HUES6 (cell line): ENCODE measurements at regions not wholly inside any gene's neighbourhood (a gene's known extent, or its start where the extent isn't known, plus 50 kb on each side); places are given as distances from the start of the nearest gene placed in this dataset.

Experiments used
- H3K27ac ChIP-seq: 2 replicates; pipeline ENCODE4 v1.7.0; 2013; ENCODE audit warnings: low read depth, mild to moderate bottlenecking, low read length, inconsistent platforms
- H3K27me3 ChIP-seq: 2 replicates; pipeline ENCODE4 v1.6.1; 2013; ENCODE audit warnings: low read length; ENCODE audit not compliant: control insufficient read depth, insufficient read depth
- H3K36me3 ChIP-seq: 2 replicates; pipeline ENCODE4 v1.6.1; 2013; ENCODE audit warnings: low read length; ENCODE audit not compliant: control insufficient read depth, insufficient read depth
- H3K4me1 ChIP-seq: 2 replicates; pipeline ENCODE4 v1.6.1; 2013; ENCODE audit warnings: low read length; ENCODE audit not compliant: control insufficient read depth, insufficient read depth
- H3K4me3 ChIP-seq: 2 replicates; pipeline ENCODE4 v1.5.1; 2013; ENCODE audit warnings: low read depth, low read length
- H3K9ac ChIP-seq: one replicate; pipeline ENCODE4 v1.6.1; 2013; ENCODE audit warnings: mild to moderate bottlenecking, low read length
- H3K9me3 ChIP-seq: 2 replicates; pipeline ENCODE4 v1.6.1; 2013; ENCODE audit warnings: low read depth, low read length; ENCODE audit not compliant: control insufficient read depth, insufficient read depth

DNA sequence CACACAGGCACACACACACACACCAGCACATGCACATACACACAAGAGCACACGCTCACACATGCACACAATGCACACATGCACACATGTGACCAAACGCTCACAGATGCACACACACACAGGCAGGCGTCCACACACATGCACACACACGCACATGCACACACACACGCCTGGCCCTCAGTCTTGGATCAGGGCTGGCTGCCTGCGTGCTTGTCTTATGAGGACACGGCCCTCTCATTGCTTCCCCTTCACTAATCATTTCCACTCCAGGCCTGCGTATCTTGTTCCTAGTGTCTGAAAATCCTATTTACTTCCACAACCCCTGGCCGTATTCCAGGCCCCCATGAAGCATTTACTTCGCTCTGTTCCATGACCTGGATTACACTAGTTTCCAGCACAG is 740.5 kb downstream of the BRD1 start:
- no peaks in the 10 kb centered on the region for H3K9me3 ChIP-seq
- no peaks in the 10 kb centered on the region for H3K27me3 ChIP-seq
- H3K9ac ChIP-seq = no peak overlapping the region
- no peaks in the 10 kb centered on the region for H3K4me1 ChIP-seq
- H3K27ac ChIP-seq = no peak overlapping the region
- H3K4me3 ChIP-seq = no peak overlapping the region
- no peaks in the 10 kb centered on the region for H3K36me3 ChIP-seq

GRCh38 chr22:49086606-49087157 is 741.0 kb downstream of the BRD1 start:
- Histone ChIP-seq H3K9ac (no peak overlapping the region), H3K4me3 (no peak overlapping the region), H3K27me3 (no peaks in the 10 kb centered on the region), H3K9me3 (no peaks in the 10 kb centered on the region), H3K4me1 (no peaks in the 10 kb centered on the region), H3K27ac (no peak overlapping the region), H3K36me3 (no peaks in the 10 kb centered on the region)

DNA sequence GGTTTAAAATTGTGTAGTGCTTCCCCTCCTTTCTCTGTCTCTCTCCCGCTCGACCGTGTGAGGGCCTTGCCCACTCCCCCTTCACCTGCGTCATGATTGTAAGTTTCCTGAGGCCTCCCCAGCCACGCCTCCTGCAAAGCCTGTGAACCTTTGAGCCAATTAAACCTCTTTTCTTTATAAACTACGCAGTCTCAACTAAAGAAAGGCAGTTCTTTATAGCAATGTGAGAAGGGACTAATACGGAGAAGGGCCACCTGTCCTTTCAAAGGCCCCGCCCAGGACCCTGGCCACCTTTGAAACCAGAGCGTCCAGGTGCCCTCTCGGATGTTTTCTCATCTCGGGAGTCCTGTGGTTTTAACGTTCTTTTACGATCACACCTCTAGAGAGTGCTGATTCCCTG is 741.5 kb downstream of the BRD1 start:
- Histone ChIP-seq H3K9me3 (no peaks in the 10 kb centered on the region; the same call in 1 of the 2 replicates), H3K36me3 (no peaks in the 10 kb centered on the region), H3K9ac (no peak overlapping the region), H3K4me3 (no peak overlapping the region), H3K27ac (no peak overlapping the region), H3K27me3 (no peaks in the 10 kb centered on the region), H3K4me1 (no peaks in the 10 kb centered on the region)

DNA sequence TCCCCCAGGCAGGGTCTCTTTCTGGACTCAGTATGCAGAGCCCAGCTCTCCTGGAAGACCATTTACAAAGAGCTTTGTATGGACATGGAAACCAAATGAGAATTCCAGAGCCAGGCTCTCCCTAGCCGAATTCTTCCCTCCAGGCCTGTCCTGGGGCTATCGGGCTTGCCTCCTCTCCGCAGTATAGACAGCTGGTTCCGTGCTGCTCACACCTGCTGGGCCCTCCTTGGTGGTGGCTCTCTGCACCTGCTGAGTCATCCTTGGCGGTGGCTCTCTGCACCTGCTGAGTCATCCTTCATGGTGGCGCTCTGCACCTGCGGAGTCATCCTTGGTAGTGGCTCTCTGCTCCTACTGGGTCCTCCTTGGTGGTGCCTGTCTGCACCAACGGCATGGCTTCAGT is 743.5 kb downstream of the BRD1 start:
- Histone ChIP-seq H3K36me3 (no peaks in the 10 kb centered on the region), H3K27ac (no peak overlapping the region), H3K9me3 (no peaks in the 10 kb centered on the region; the same call in 1 of the 2 replicates), H3K4me3 (no peak overlapping the region), H3K4me1 (no peaks in the 10 kb centered on the region), H3K27me3 (no peaks in the 10 kb centered on the region), H3K9ac (no peak overlapping the region)

DNA sequence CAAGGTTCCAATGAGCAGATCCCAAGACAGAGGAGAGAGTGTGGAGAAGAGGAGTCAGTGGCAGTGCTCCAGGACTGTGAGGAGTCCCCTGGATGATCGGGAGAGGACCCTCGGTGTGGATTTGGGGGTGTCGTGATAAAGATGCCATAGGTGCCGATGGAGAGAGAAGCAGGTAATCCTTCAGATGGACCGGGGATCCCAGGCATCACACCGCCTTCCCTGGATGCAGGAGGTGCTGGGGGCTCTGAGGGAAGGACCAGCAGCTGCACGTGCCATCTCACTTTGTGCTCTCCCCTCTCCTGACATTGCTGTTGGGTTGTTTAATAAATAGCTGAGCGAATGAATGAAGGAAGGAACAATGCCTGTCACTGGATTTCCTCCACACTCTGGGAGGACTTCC is 744.1 kb downstream of the BRD1 start:
- Histone ChIP-seq H3K4me3 (no peak overlapping the region), H3K4me1 (no peaks in the 10 kb centered on the region), H3K9ac (no peak overlapping the region), H3K27me3 (no peaks in the 10 kb centered on the region), H3K36me3 (no peaks in the 10 kb centered on the region), H3K9me3 (no peaks in the 10 kb centered on the region; the same call in 1 of the 2 replicates), H3K27ac (no peak overlapping the region)

GRCh38 chr22:49082451-49082850 is 745.2 kb downstream of the BRD1 start:
- Histone ChIP-seq H3K27me3 (no peaks in the 10 kb centered on the region), H3K4me3 (no peak overlapping the region), H3K9ac (no peak overlapping the region), H3K4me1 (no peaks in the 10 kb centered on the region), H3K9me3 (no peaks in the 10 kb centered on the region; the same call in 1 of the 2 replicates), H3K27ac (no peak overlapping the region), H3K36me3 (no peaks in the 10 kb centered on the region)

DNA sequence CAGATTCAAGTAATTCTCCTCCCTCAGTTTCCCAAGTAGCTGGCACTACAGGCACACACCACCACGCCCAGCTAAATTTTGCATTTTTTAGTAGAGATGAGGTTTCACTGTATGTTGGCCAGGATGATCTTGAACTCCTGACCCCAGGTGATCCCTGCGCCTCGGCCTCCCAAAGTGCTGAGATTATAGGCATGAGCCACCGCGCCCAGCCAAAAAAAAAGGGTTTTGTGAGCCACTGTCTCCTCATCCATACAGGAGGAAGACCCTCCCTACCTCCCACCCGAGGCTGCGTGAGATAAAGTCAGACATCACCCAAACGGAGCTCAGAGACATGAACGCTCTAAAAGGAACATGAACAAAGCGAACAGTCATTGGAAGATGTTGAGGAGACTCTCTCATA is 745.7 kb downstream of the BRD1 start:
- H3K9ac ChIP-seq = no peak overlapping the region
- no peaks in the 10 kb centered on the region; the same call in 1 of the 2 replicates for H3K9me3 ChIP-seq
- no peaks in the 10 kb centered on the region for H3K27me3 ChIP-seq
- H3K4me1 ChIP-seq = no peaks in the 10 kb centered on the region
- H3K27ac ChIP-seq = no peak overlapping the region
- H3K36me3 ChIP-seq = no peaks in the 10 kb centered on the region
- H3K4me3 ChIP-seq = no peak overlapping the region

- Histone ChIP-seq H3K27ac (no peak overlapping the region), H3K4me1 (no peaks in the 10 kb centered on the region), H3K36me3 (no peaks in the 10 kb centered on the region), H3K9ac (no peak overlapping the region), H3K27me3 (no peaks in the 10 kb centered on the region), H3K4me3 (no peak overlapping the region), H3K9me3 (no peaks in the 10 kb centered on the region; the same call in 1 of the 2 replicates)
Measured at GRCh38 chr22:49081261-49081666, 746.4 kb downstream of the BRD1 start.

GRCh38 chr22:49080631-49081030 is 747.0 kb downstream of the BRD1 start:
- Histone ChIP-seq H3K9me3 (no peaks in the 10 kb centered on the region; the same call in 1 of the 2 replicates), H3K27me3 (no peaks in the 10 kb centered on the region), H3K4me1 (no peaks in the 10 kb centered on the region), H3K36me3 (no peaks in the 10 kb centered on the region), H3K9ac (no peak overlapping the region), H3K4me3 (no peak overlapping the region), H3K27ac (no peak overlapping the region)

DNA sequence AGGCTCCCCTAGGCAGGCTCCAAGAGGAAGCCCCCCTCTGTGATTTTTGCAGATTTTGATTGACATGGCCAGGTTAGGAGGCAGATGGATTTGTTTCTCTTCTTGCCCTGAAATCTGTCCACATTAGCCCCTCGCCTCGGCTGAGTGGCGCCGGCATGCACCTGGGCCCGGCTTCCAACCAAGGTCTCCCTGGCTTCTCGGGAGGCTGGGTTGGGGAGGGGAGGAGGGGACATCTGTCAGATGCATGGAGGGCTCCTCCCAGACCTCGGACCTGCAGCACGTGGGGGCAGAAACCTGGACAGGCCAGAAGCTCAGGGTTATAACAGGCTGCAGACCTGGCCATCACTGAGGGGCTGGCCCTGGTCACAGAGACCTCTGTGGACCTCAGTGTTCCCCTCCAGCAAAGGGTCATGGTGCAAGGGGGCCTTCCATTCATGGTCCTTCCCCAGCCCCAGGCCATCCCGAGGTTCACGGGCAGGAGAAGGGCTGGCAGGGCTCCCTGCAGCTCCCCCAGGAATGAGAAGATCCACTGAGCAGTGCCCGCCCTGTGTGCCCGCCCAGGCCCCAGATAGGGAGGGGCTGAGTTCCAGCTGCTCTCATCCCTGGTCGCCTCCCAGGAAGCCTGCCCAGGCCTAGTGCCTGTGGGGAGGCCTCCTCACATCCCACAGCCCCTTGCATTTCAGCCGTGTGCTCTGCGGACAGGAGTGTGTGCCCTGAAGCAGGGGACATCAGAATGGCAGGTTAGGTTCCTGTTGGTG is 747.8 kb downstream of the BRD1 start:
- Histone ChIP-seq H3K9me3 (no peaks in the 10 kb centered on the region; the same call in 1 of the 2 replicates), H3K36me3 (no peaks in the 10 kb centered on the region), H3K27me3 (no peaks in the 10 kb centered on the region), H3K9ac (no peak overlapping the region), H3K4me1 (no peaks in the 10 kb centered on the region), H3K27ac (no peak overlapping the region), H3K4me3 (no peak overlapping the region)

- Histone ChIP-seq H3K4me1 (no peaks in the 10 kb centered on the region), H3K9ac (no peak overlapping the region), H3K27me3 (no peaks in the 10 kb centered on the region), H3K36me3 (no peaks in the 10 kb centered on the region), H3K9me3 (no peaks in the 10 kb centered on the region; the same call in 1 of the 2 replicates), H3K27ac (no peak overlapping the region), H3K4me3 (no peak overlapping the region)
Measured at GRCh38 chr22:49079027-49079725, 748.5 kb downstream of the BRD1 start.
